GM12875 (cell line): ENCODE measurements at regions not wholly inside any gene's neighbourhood (a gene's known extent, or its start where the extent isn't known, plus 50 kb on each side); places are given as distances from the start of the nearest gene placed in this dataset.

Experiments
- H3K4me3 ChIP-seq: one replicate; pipeline ENCODE4 v1.5.1; 2011; ENCODE audit warnings: low read depth, low read length, control low read depth
- CTCF ChIP-seq: IDR thresholded peaks from 2 replicates; pipeline ENCODE4 v1.5.1; 2011; ENCODE audit warnings: low read depth, mild to moderate bottlenecking, control low read depth, inconsistent platforms, low read length, moderate library complexity, borderline replicate concordance; ENCODE audit not compliant: insufficient read depth

GRCh38 chr2:145744541-145745386 lies 1224.8 kb upstream of the ZEB2 start:
- TF ChIP-seq CTCF: no peak
- H3K4me3 ChIP-seq: no peak overlapping the region

- H3K4me3 ChIP-seq: no peak overlapping the region
- TF ChIP-seq CTCF: no peak
Observed at GRCh38 chr2:145743011-145743410, 1223.1 kb upstream of the ZEB2 start.

- TF ChIP-seq CTCF: no peak
- H3K4me3 ChIP-seq: no peak overlapping the region
Observed at GRCh38 chr2:145741636-145742035, 1221.7 kb upstream of the ZEB2 start.

- H3K4me3 ChIP-seq: no peak overlapping the region
- TF ChIP-seq CTCF: no peak
Observed at GRCh38 chr2:145741181-145741580, 1221.3 kb upstream of the ZEB2 start.

GRCh38 chr2:145740302-145740701 lies 1220.4 kb upstream of the ZEB2 start:
- no peak for TF ChIP-seq CTCF
- no peak overlapping the region for H3K4me3 ChIP-seq

GRCh38 chr2:145739681-145740080 lies 1219.8 kb upstream of the ZEB2 start:
- H3K4me3 ChIP-seq: no peak overlapping the region
- TF ChIP-seq CTCF: no peak

GRCh38 chr2:145736871-145737270 lies 1217.0 kb upstream of the ZEB2 start:
- no peak overlapping the region for H3K4me3 ChIP-seq
- no peak for TF ChIP-seq CTCF
